ENCODE measurements at regions not wholly inside any gene's neighbourhood (a gene's known extent, or its start where the extent isn't known, plus 50 kb on each side); places are given as distances from the start of the nearest gene placed in this dataset.

DNA sequence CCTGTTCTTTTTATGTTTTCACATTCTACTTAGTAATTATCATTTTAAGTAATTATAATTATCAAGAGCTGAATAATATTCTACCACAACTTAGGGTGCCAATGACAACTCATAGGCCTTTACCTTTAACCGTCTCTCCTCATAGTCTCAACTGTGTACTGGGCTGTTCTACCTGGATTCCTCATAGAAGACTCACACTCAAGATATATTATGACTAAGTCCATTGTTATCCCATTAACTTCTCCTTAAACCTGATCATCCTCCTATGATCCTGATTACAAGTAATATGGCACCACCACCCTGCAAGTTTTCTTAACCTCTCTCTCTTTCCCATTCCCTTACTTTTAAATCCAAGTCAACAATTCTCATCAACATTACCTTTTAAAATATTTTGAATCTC lies 285.9 kb upstream of the VEPH1 start:
- Histone ChIP-seq H3K4me3 (no peak overlapping the region), H3K27me3 (no peaks in the 10 kb centered on the region), H3K4me1 (peaks cover 4 to 23% (median 5%) of the 10 kb centered on the region in 3 donors), H3K9me3 (no peaks in the 10 kb centered on the region), H3K27ac (no peak overlapping the region), H3K36me3 (no peaks in the 10 kb centered on the region)
- no peak for ATAC-seq
- 94 to 100% methylated on average over 1 of the region's 1 CpG for WGBS, 2 donors (ENCODE audit: low coverage in 1 of 2)
- TF ChIP-seq EP300 (IDR thresholded peaks at IDR 0.05) (no peak), POLR2AphosphoS5 (IDR thresholded peaks at IDR 0.05) (no peak), CTCF (IDR thresholded peaks at IDR 0.05) (no peak), POLR2A (IDR thresholded peaks at IDR 0.05) (no peak)

GRCh38 chr3:157786618-157787017 lies 283.4 kb upstream of the VEPH1 start:
- ATAC-seq, result no peak
- no peak for TF ChIP-seq CTCF (IDR thresholded peaks at IDR 0.05)
- Histone ChIP-seq H3K27me3 (no peaks in the 10 kb centered on the region), H3K27ac (peak overlapping the region in 3 of 4 donors; percentile 29 to 58 (median 36)), H3K4me3 (no peak overlapping the region), H3K9me3 (no peaks in the 10 kb centered on the region), H3K4me1 (peaks cover 4 to 23% (median 5%) of the 10 kb centered on the region in 3 donors), H3K36me3 (no peaks in the 10 kb centered on the region)
- WGBS, 2 donors (ENCODE audit: low coverage in 1 of 2), result 29 to 38% methylated on average over 4 of the region's 4 CpGs

DNA sequence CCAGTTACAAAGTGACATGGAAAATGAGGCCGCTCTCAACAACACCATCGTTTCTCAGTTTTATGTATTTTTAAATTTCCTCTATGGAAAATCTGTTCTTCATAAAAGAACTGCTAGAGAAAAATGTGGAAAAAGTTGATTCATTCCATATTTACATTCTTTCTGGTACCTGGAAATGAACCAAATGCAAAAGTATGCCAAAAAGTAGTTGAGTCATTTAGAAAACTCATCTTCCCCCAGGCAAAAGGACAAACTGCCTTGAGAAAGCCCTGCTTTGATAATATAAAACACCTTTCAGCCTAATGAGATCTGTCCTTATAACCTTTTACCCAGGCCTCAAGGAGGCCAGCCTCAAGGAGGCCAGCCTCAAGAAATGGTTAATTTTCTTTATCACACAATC lies 283.0 kb upstream of the VEPH1 start:
- Histone ChIP-seq H3K36me3 (no peaks in the 10 kb centered on the region), H3K4me1 (peaks cover 4 to 23% (median 5%) of the 10 kb centered on the region in 3 donors), H3K4me3 (no peak overlapping the region), H3K27me3 (no peaks in the 10 kb centered on the region), H3K9me3 (no peaks in the 10 kb centered on the region), H3K27ac (peak overlapping the region in 3 of 4 donors; percentile 29 to 58 (median 36))
- peak; percentile 17 for TF ChIP-seq POLR2AphosphoS5 (IDR thresholded peaks at IDR 0.05)
- no peak for TF ChIP-seq CTCF (IDR thresholded peaks at IDR 0.05)
- no peak for TF ChIP-seq POLR2A (IDR thresholded peaks at IDR 0.05)
- no peak for TF ChIP-seq EP300 (IDR thresholded peaks at IDR 0.05)
- no peak for ATAC-seq
- WGBS, 2 donors (ENCODE audit: low coverage in 1 of 2), result 20 to 26% methylated on average over 2 of the region's 2 CpGs

DNA sequence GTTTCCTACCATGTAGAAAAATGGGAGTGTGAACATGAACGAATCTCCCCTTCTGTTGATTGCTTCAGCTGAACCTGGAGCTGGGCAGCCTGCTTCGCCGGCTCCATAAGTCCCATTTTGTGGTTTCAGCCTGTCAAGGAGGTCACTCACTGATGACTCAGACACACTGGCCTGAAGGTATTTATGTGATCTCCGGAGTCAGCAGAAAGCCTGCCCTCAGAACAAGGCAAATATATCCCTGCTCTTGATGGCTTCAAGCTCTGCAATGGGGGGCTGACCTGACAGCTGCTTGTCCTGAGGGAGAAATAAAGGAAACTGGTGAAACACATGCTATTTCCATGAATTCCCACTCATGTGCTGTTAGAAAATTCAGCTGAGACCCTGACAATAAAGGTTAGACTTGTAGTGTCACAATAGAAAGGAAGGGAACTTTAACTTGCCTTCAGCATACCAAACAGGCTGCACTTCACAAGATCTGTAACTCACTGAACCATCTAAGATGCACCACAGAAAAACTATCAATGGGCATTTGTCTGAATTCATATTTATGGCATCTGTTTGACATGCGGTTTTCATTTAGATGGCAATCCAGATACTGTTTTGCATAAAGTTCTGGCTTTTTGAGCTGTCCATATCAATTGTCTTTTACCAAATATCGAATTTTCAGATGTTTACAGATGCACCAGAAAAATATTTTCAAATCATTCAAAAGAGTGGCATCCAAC lies 282.0 kb upstream of the VEPH1 start:
- no peaks in the 10 kb centered on the region for H3K27me3 ChIP-seq
- H3K27ac ChIP-seq, result no peak overlapping the region
- no peak for ATAC-seq
- no peak overlapping the region for H3K4me3 ChIP-seq
- 34 to 51% methylated on average over 3 to 6 of the region's 6 CpGs for WGBS, 2 donors (ENCODE audit: low coverage in 1 of 2)
- H3K9me3 ChIP-seq, result no peaks in the 10 kb centered on the region
- no peaks in the 10 kb centered on the region for H3K36me3 ChIP-seq
- TF ChIP-seq CTCF (IDR thresholded peaks at IDR 0.05) (no peak), POLR2A (IDR thresholded peaks at IDR 0.05) (no peak), POLR2AphosphoS5 (IDR thresholded peaks at IDR 0.05) (no peak), EP300 (IDR thresholded peaks at IDR 0.05) (no peak)
- peaks cover 4 to 23% (median 5%) of the 10 kb centered on the region in 3 donors for H3K4me1 ChIP-seq

DNA sequence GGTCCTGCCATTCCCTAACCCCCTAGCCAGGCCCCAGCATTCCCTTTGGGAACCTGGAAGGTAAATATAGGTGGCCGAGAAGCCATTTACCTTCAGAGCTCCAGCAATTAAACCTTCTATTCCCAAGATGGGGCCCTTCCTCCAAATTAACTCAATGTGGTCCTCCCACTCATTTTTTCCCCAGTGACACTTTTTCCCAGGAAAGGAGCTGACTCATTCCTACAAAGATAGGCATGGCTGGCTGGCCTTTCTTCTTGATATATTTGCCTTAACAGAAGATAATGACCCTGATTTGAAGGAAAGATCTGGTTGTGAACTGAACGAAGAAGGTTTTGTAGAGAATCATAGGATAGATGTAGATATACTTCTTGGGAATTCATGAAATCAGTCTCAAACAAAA lies 279.0 kb upstream of the VEPH1 start:
- TF ChIP-seq CTCF (IDR thresholded peaks at IDR 0.05), result no peak
- no peak for TF ChIP-seq POLR2AphosphoS5 (IDR thresholded peaks at IDR 0.05)
- peaks cover 4 to 23% (median 5%) of the 10 kb centered on the region in 3 donors for H3K4me1 ChIP-seq

More for the DNA sequence above, 279.0 kb upstream of the VEPH1 start:
- 81 to 86% methylated on average over 1 to 2 of the region's 2 CpGs for WGBS, 2 donors (ENCODE audit: low coverage in 1 of 2)
- no peak for ATAC-seq
- Histone ChIP-seq H3K27ac (no peak overlapping the region), H3K36me3 (no peaks in the 10 kb centered on the region), H3K4me3 (no peak overlapping the region), H3K9me3 (no peaks in the 10 kb centered on the region), H3K27me3 (no peaks in the 10 kb centered on the region)

Data from gastroesophageal sphincter (tissue), 4 donors.